ENCODE measurements at regions not wholly inside any gene's neighbourhood (a gene's known extent, or its start where the extent isn't known, plus 50 kb on each side); places are given as distances from the start of the nearest gene placed in this dataset.

DNA sequence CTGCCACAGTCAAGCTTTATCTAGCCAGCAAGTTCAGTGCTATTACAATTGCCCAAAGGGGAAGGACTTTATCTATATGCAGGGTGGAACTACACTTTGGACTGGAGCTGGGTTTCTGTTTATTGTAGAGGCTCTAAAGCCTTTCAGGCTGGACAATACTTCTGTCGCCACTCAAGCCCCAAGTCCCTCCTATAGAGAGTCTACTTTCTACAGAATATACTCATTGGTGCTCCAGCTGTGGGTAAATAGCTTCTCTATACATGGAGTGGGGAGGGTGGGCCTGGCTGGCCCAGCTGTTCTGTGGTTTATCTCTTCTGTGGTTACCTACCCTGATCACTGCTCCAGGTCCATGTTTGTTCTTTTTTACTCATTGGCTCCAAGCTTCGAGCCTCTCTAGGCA is 151.8 kb upstream of the MYLIP start:
- H3K36me3 ChIP-seq (ENCODE audit: control insufficient read depth, insufficient read depth, low read length): no peaks in the 10 kb centered on the region
- H3K9ac ChIP-seq: no peak overlapping the region
- no peaks in the 10 kb centered on the region for H3K27me3 ChIP-seq (ENCODE audit: control insufficient read depth, insufficient read depth, low read length)
- no peak overlapping the region for H3K4me2 ChIP-seq (ENCODE audit: low read length)
- H3K79me2 ChIP-seq: no peaks in the 10 kb centered on the region
- TF ChIP-seq, protein P1, sequence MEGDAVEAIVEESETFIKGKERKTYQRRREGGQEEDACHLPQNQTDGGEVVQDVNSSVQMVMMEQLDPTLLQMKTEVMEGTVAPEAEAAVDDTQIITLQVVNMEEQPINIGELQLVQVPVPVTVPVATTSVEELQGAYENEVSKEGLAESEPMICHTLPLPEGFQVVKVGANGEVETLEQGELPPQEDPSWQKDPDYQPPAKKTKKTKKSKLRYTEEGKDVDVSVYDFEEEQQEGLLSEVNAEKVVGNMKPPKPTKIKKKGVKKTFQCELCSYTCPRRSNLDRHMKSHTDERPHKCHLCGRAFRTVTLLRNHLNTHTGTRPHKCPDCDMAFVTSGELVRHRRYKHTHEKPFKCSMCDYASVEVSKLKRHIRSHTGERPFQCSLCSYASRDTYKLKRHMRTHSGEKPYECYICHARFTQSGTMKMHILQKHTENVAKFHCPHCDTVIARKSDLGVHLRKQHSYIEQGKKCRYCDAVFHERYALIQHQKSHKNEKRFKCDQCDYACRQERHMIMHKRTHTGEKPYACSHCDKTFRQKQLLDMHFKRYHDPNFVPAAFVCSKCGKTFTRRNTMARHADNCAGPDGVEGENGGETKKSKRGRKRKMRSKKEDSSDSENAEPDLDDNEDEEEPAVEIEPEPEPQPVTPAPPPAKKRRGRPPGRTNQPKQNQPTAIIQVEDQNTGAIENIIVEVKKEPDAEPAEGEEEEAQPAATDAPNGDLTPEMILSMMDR (IDR thresholded peaks at IDR 0.05): no peak
- no peak overlapping the region for H3K27ac ChIP-seq
- no peaks in the 10 kb centered on the region for H3K4me1 ChIP-seq
- H3K9me3 ChIP-seq (ENCODE audit: control insufficient read depth, low read length): no peaks in the 10 kb centered on the region
- no peak overlapping the region for H3K4me3 ChIP-seq (ENCODE audit: low read depth, low read length)
- H2AFZ ChIP-seq: no peak overlapping the region

DNA sequence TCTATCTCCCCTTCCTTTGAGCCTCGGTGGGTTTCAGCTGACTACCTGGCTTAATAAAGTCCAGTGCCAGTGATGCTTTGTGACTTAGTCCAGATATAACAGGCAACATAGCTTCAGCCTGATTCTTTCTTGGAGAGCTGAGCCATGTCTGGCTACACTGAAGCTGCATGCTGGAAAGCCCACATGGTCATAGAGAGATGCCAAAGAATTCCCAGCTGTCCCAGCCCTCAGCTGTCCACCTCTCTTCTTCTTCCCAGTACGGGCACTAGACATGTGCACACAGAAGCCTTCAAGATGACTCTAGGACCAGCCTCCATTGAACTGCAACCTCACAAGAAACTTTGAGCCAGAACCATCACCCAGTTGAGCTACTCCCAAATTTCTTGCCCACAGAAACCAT is 154.1 kb upstream of the MYLIP start:
- Histone ChIP-seq H3K9ac (no peak overlapping the region), H3K9me3 (ENCODE audit: control insufficient read depth, low read length) (no peaks in the 10 kb centered on the region), H2AFZ (no peak overlapping the region), H3K79me2 (no peaks in the 10 kb centered on the region), H3K36me3 (ENCODE audit: control insufficient read depth, insufficient read depth, low read length) (no peaks in the 10 kb centered on the region), H3K4me1 (no peaks in the 10 kb centered on the region), H3K27ac (no peak overlapping the region), H3K27me3 (ENCODE audit: control insufficient read depth, insufficient read depth, low read length) (no peaks in the 10 kb centered on the region), H3K4me2 (ENCODE audit: low read length) (no peak overlapping the region), H3K4me3 (ENCODE audit: low read depth, low read length) (no peak overlapping the region)
- TF ChIP-seq, protein P1 (IDR thresholded peaks at IDR 0.05): no peak

DNA sequence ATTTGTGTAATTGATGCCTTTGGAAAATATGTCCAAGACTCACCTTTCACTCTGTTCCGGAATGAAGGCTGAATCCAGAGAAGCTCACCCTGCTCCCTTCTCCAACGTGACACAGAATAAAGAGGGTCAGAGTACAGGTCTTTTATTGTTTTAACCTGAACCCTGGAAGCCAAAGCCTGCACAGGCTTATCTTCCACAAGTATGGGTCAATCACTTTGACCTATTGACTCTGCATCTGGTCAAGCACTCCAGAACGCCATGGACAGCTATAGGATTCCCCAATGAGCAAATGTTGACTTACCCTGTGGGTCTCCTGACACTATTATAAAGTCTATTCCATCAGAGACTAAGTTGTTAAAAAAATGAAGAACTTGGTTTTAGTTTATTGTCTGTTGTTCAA is 158.4 kb upstream of the MYLIP start:
- TF ChIP-seq, protein P1 (IDR thresholded peaks at IDR 0.05): no peak

DNA sequence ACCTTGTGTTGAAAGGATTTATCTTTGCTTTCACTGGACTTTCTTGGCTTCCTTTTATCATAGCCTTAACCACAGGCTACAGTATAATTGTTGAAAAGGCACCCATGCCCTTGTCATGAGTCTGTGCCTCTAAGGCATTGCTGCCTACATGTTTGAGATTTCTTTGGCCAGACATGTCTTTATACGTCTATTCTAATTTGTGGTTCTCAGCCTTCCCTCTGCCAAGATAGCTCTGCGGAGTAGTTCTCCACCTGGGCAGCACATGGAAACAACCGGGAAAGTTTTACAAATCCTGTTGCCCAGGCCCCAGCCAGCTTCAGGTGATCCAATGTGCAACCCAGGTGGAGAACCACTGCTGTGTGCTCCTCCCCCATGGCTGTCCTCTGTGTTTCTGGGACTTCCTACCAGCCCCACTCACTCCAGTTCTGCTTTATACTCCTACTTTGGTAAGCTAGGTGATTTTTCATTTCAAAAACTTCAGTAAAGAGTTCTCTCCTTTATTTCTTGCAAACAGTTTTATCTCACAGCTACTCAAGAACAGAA is 159.6 kb upstream of the MYLIP start:
- Histone ChIP-seq H3K27me3 (ENCODE audit: control insufficient read depth, insufficient read depth, low read length) (no peaks in the 10 kb centered on the region), H3K36me3 (ENCODE audit: control insufficient read depth, insufficient read depth, low read length) (no peaks in the 10 kb centered on the region), H3K4me1 (no peaks in the 10 kb centered on the region), H3K4me2 (ENCODE audit: low read length) (no peak overlapping the region), H2AFZ (no peak overlapping the region), H3K79me2 (no peaks in the 10 kb centered on the region), H3K27ac (no peak overlapping the region), H3K4me3 (ENCODE audit: low read depth, low read length) (no peak overlapping the region), H3K9ac (no peak overlapping the region), H3K9me3 (ENCODE audit: control insufficient read depth, low read length) (no peaks in the 10 kb centered on the region)
- TF ChIP-seq, protein P1 (IDR thresholded peaks at IDR 0.05): no peak

More for the DNA sequence above, 158.4 kb upstream of the MYLIP start:
- Histone ChIP-seq H3K27me3 (ENCODE audit: control insufficient read depth, insufficient read depth, low read length) (no peaks in the 10 kb centered on the region), H3K79me2 (no peaks in the 10 kb centered on the region), H3K9me3 (ENCODE audit: control insufficient read depth, low read length) (no peaks in the 10 kb centered on the region), H3K4me2 (ENCODE audit: low read length) (no peak overlapping the region), H3K27ac (no peak overlapping the region), H3K9ac (no peak overlapping the region), H3K4me3 (ENCODE audit: low read depth, low read length) (no peak overlapping the region), H2AFZ (no peak overlapping the region), H3K4me1 (no peaks in the 10 kb centered on the region), H3K36me3 (ENCODE audit: control insufficient read depth, insufficient read depth, low read length) (no peaks in the 10 kb centered on the region)

GRCh38 chr6:15968519-15968918 is 160.4 kb upstream of the MYLIP start:
- Histone ChIP-seq H2AFZ (no peak overlapping the region), H3K4me2 (ENCODE audit: low read length) (no peak overlapping the region), H3K27ac (no peak overlapping the region), H3K4me1 (no peaks in the 10 kb centered on the region), H3K27me3 (ENCODE audit: control insufficient read depth, insufficient read depth, low read length) (no peaks in the 10 kb centered on the region), H3K4me3 (ENCODE audit: low read depth, low read length) (no peak overlapping the region), H3K79me2 (no peaks in the 10 kb centered on the region), H3K36me3 (ENCODE audit: control insufficient read depth, insufficient read depth, low read length) (no peaks in the 10 kb centered on the region), H3K9me3 (ENCODE audit: control insufficient read depth, low read length) (no peaks in the 10 kb centered on the region), H3K9ac (no peak overlapping the region)
- TF ChIP-seq, protein P1 (IDR thresholded peaks at IDR 0.05): no peak

All from parathyroid adenoma (tissue), 2 donors.